Effector memory CD4-positive, alpha-beta T cell (primary cell): ENCODE measurements at regions not wholly inside any gene's neighbourhood (a gene's known extent, or its start where the extent isn't known, plus 50 kb on each side); places are given as distances from the start of the nearest gene placed in this dataset.
"Not testable (repeated sequence)": the region's sequence is repeated elsewhere in the genome, so short reads cannot be mapped to it uniquely, and the experiment has no call there.

Experiments
- DNase-seq, 3 donors: peaks; one replicate each; pipeline ENCODE4 v3.0.0-alpha.2; 2020
- H3K27ac ChIP-seq: 2 replicates; pipeline ENCODE4 v1.7.0; 2013; ENCODE audit warnings: mild to moderate bottlenecking, low read length, moderate library complexity; ENCODE audit not compliant: insufficient read depth, poor library complexity, severe bottlenecking
- H3K27me3 ChIP-seq: replicated peaks from 2 replicates; pipeline ENCODE4 v1.7.0; 2013; ENCODE audit warnings: mild to moderate bottlenecking, low read length; ENCODE audit not compliant: insufficient read depth, control insufficient read depth, poor library complexity, severe bottlenecking
- H3K36me3 ChIP-seq: 2 replicates; pipeline ENCODE4 v1.7.0; 2013; ENCODE audit warnings: mild to moderate bottlenecking, low read length, moderate library complexity; ENCODE audit not compliant: control insufficient read depth, insufficient read depth
- H3K4me1 ChIP-seq: 2 replicates; pipeline ENCODE4 v1.7.0; 2013; ENCODE audit warnings: low read length, mild to moderate bottlenecking; ENCODE audit not compliant: control insufficient read depth, insufficient read depth, poor library complexity, severe bottlenecking
- H3K4me3 ChIP-seq: 2 replicates; pipeline ENCODE4 v1.7.0; 2013; ENCODE audit warnings: low read length, low read depth, mild to moderate bottlenecking; ENCODE audit not compliant: insufficient read depth, poor library complexity, severe bottlenecking
- H3K9me3 ChIP-seq: 2 replicates; pipeline ENCODE4 v1.7.0; 2013; ENCODE audit warnings: mild to moderate bottlenecking, low read length, moderate library complexity; ENCODE audit not compliant: control insufficient read depth

DNA sequence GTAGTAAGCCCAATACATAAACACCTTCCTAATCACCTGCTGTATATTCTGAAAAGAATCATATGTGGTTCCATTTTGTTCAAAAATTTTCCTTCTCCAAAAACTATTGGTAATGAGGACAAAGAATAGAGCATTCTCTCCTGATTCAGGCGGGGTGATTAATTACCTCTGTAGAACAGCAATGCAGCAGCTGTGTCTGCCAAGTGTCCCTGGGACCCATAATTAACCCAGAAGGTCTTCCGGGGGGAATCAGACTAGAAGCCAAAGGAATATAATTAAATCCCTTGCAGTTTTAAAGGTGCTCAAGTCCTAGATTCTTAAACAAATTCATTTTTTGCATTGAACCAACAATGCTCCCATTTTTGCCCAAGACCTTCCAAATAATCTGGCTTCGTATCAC lies 60.3 kb upstream of the ABLIM1 start:
- Histone ChIP-seq H3K4me1 (no peaks in the 10 kb centered on the region), H3K27ac (no peak overlapping the region), H3K27me3 (no peaks in the 10 kb centered on the region), H3K9me3 (no peaks in the 10 kb centered on the region), H3K36me3 (no peaks in the 10 kb centered on the region), H3K4me3 (no peak overlapping the region)
- DNase-seq = no peak

DNA sequence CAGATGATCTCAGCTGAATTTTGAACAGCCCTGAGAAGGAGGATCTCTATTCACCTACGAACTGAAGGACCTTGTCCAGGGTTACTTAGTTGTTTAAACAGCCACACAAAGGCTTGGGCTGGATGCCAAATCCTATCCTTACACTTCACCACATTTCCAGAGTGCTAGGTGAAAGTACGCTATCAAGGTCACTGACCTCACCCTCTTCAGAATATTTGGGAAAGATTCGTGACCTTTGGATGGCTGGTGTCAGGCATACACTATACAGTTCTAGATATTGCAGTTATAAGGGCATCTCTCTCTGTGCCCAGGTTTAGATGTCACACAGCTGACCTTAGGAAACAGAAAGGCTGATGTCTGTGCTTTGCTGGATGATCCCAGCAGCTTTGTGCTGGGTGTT lies 61.2 kb upstream of the ABLIM1 start:
- Histone ChIP-seq H3K4me1 (no peaks in the 10 kb centered on the region), H3K27me3 (no peaks in the 10 kb centered on the region), H3K9me3 (no peaks in the 10 kb centered on the region), H3K27ac (no peak overlapping the region), H3K4me3 (no peak overlapping the region), H3K36me3 (no peaks in the 10 kb centered on the region)
- no peak for DNase-seq

DNA sequence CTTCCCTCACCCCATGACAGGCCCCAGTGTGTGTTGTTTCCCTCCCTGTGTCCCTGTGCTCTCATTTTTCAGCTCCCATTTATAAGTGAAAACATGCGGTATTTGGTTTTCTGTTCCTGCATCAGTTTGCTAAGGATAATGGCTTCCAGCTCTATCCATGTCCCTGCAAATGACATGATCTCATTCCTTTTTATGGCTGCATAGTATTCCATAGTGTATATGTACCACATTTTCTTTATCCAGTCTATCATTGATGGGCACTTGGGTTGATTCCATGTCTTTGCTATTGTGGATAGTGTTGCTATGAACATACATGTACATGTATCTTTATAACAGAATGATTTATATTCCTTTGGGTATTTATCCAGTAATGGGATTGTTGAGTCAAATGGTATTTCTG lies 61.9 kb upstream of the ABLIM1 start:
- H3K27me3 ChIP-seq, H3K9me3 ChIP-seq, H3K27ac ChIP-seq, H3K4me3 ChIP-seq, H3K4me1 ChIP-seq, DNase-seq, H3K36me3 ChIP-seq: not testable (repeated sequence)

DNA sequence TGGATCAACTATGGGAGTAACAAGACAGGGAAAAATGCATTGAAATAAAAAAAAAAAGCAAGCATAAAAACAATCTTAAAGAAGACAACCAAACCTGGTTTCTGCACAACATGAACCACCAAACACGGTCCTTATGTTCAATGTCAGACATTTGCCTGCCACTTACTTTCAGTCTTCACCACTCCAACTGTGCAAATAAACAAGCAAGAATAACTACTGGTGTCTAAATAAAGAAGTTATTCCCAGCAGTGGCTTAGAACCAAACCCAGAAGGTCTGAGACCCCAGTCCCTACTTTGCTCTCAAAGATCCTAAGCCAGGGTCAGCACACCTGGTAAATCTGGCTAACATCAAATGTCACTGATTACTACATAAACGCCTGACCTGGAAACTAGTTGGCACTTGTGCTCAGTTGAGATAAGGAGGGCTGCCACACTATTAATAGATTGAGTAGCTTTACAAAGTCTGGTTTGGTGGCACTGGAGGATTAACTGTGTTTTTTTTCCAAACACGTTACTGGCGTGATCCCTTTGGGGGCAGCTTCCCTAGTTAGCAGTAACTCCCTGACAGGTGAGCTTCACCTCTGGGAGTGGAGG lies 62.7 kb upstream of the ABLIM1 start:
- no peak overlapping the region for H3K27ac ChIP-seq
- no peaks in the 10 kb centered on the region for H3K4me1 ChIP-seq
- no peak for DNase-seq
- no peak overlapping the region for H3K4me3 ChIP-seq
- no peaks in the 10 kb centered on the region for H3K36me3 ChIP-seq
- no peaks in the 10 kb centered on the region for H3K27me3 ChIP-seq
- no peaks in the 10 kb centered on the region for H3K9me3 ChIP-seq

DNA sequence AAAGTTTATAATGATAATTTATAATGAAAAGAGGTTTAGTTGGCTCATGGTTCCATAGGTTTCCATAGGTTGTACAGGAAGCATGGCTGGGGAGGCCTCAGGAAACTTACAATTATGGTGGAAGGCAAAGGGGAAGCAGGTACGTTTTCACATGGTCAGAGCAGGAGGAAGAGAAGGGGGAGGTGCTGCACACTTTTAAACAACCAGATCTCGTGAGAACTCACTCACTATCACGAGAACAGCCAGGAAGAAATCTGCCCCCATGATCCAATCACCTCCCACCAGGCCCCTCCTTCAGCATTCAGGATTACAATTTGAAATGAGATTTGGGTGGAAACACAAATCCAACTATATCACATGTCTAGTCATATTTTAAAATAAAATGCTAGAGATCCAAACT lies 64.1 kb upstream of the ABLIM1 start:
- not testable (repeated sequence) for H3K36me3 ChIP-seq, H3K9me3 ChIP-seq, H3K4me3 ChIP-seq, H3K27ac ChIP-seq, DNase-seq, H3K27me3 ChIP-seq, H3K4me1 ChIP-seq

DNA sequence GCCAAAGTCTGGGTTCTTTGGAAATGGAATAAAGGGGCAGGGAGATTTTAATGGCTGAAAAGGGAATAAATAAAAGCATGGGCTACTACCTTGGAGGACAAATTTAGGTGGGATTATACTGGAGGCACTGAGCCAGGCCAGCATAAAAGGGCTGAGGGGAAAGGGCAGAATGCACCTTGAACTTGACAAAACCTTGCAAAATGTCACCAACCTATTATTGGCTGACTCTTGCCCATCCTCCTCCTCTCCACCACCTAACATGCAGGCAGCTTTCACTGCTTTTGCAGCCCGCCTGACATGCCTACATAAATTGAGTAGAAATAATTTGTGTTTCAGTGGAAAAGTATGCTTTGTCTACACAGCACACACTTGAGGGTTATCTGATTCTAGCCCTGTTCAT lies 65.3 kb upstream of the ABLIM1 start:
- H3K27ac ChIP-seq = no peak overlapping the region
- H3K27me3 ChIP-seq = no peaks in the 10 kb centered on the region
- H3K36me3 ChIP-seq = no peaks in the 10 kb centered on the region
- H3K4me3 ChIP-seq = no peak overlapping the region
- no peaks in the 10 kb centered on the region for H3K4me1 ChIP-seq
- no peak for DNase-seq
- H3K9me3 ChIP-seq = no peaks in the 10 kb centered on the region

DNA sequence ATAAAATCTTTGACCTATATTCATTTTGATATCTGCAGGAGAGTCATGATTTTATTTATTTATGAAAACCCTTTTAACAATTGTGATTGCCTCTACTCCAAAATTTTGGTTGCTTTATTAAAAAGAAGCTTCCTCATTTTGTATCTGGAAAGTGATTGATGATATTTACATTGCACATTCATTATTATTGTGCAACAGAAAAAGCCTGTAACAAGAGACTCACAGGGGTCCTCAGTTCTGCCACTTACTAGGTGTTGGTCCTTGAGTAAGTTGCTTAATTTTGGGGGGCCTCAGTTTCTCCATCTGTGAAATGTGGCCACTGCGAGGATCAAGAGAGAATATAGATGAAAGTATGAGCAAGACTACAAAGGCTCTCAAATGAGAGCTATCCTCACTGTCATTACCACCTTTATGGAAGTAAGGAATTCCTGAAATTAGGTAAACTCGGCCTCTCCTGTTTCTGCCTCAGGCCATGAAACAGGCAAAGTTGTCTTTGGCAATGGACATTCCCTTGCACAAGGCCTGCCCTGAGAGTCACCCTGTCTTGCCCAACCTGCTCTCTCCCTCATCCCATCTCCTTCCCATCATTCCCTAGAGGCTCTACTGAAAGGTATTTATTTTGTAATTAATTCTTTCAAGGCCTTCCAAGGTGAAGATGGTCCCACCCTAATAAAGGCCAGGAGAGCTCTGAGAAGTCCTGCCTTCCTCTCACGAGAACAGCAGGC lies 66.1 kb upstream of the ABLIM1 start:
- Histone ChIP-seq H3K9me3 (no peaks in the 10 kb centered on the region), H3K36me3 (no peaks in the 10 kb centered on the region), H3K27me3 (no peaks in the 10 kb centered on the region), H3K4me3 (no peak overlapping the region), H3K27ac (no peak overlapping the region), H3K4me1 (no peaks in the 10 kb centered on the region)
- DNase-seq = no peak

DNA sequence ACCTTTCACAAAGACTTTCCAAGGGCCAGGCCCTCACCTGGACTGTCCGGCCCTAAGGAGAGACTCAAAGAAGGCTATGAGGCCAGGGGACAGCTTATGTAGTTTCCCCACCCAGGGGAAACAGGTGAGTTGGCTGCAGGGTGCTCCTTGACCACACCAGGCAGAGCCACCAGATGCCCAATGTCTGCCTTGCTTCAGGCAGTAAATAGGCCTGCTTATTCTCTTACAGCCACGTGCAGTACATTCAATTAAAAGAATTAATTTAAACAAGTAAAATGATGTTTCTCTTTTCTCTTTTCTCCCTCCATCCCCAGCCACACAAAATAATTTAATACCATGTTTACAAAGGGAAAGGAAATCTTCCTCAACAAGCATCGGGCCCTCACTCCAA lies 66.6 kb upstream of the ABLIM1 start:
- Histone ChIP-seq H3K27me3 (no peaks in the 10 kb centered on the region), H3K4me1 (no peaks in the 10 kb centered on the region), H3K36me3 (no peaks in the 10 kb centered on the region), H3K4me3 (no peak overlapping the region), H3K27ac (no peak overlapping the region), H3K9me3 (no peaks in the 10 kb centered on the region)
- DNase-seq = no peak

DNA sequence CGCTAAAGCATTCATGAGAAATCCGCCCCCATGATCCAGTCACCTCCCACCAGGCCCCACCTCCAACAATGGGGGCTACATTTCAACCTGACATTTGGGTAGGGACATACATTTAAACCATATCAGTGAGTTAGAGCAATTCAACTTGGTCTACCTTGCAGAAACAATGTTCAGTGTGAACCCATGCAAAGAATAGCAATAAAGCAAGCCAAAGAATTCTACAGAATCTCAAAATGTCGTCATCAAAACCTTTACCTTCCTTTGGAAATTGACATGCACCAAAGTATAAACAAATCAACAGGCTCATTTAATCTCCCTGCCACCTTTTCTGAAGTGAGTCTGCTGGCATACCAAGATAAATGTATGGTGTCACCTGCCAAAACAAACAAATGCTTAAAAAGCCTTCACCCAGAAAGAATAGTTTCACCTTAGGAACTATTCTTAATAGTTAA lies 68.8 kb upstream of the ABLIM1 start:
- no peak for DNase-seq
- no peaks in the 10 kb centered on the region for H3K4me1 ChIP-seq
- no peak overlapping the region for H3K27ac ChIP-seq
- no peaks in the 10 kb centered on the region for H3K36me3 ChIP-seq
- H3K4me3 ChIP-seq = no peak overlapping the region
- no peaks in the 10 kb centered on the region for H3K9me3 ChIP-seq
- no peaks in the 10 kb centered on the region for H3K27me3 ChIP-seq

DNA sequence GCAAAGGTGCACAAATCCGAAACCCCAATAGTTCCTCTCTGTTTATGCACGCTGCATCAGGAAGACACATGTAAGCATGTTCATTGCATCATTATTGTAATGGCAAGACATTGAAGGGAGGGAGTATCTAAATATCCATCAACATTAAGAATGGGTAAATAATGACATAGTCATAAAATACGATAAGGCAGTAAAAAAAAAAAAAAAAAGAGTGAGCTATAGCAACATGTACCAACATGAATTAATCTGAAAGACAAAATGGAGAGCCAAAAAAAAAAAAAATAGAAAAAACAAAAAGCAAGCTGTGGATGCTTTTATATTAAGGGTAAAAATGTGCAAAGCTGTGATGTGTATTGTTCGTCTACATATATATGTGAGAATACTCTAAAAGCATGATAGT lies 70.2 kb upstream of the ABLIM1 start:
- Histone ChIP-seq H3K4me1 (no peaks in the 10 kb centered on the region), H3K4me3 (no peak overlapping the region), H3K27me3 (no peaks in the 10 kb centered on the region), H3K27ac (no peak overlapping the region), H3K9me3 (no peaks in the 10 kb centered on the region), H3K36me3 (no peaks in the 10 kb centered on the region)
- DNase-seq = no peak
